ENCODE measurements at regions not wholly inside any gene's neighbourhood (a gene's known extent, or its start where the extent isn't known, plus 50 kb on each side); places are given as distances from the start of the nearest gene placed in this dataset.

DNA sequence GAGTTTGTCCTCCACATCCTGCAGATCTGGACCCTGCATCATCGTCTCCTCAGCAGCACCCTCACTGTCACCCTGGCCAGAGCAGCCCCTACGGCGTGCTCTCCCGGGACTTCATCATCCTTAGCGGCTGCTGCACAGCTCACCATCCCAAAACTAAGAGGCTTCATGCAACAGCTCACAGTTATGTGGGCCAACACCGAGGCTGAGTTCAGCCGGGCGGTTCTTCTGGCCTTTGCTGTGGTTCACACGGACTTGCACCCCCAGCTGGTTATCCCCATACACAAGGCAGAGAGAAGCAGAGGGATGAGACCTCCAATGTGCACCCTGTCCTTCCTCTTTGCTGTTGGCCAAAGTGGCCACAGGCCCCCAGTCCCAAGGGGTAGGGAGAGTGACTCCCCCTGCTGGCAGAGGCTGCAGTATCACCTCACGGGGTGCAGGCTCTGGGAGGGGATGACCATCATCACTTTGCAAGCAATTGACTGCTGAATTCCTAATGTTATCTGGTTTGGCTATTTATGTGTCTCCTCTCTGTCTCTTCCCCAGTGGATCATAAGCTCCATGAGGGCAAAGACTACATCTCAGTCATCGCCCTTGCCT lies 276.8 kb downstream of the BRD1 start:
- no peak for DNase-seq (ENCODE audit: low read depth in 2 of 2, low spot score in 1 of 2)

DNA sequence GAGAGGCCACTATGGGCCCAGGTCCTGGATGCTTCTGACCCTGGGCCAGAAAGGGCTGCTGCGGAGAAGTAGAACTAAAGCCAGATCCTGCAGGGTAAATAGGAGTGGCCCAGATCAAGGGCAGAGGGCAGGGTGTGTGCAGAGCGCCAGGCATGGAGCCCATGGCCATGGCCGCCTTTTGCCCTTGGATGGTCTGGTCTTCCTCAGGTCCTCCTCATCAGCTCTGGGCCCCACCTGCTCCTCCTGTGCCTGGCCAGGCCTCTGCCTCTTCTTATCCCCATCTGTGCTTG lies 277.6 kb downstream of the BRD1 start:
- DNase-seq (ENCODE audit: low read depth in 2 of 2, low spot score in 1 of 2) = no peak

DNA sequence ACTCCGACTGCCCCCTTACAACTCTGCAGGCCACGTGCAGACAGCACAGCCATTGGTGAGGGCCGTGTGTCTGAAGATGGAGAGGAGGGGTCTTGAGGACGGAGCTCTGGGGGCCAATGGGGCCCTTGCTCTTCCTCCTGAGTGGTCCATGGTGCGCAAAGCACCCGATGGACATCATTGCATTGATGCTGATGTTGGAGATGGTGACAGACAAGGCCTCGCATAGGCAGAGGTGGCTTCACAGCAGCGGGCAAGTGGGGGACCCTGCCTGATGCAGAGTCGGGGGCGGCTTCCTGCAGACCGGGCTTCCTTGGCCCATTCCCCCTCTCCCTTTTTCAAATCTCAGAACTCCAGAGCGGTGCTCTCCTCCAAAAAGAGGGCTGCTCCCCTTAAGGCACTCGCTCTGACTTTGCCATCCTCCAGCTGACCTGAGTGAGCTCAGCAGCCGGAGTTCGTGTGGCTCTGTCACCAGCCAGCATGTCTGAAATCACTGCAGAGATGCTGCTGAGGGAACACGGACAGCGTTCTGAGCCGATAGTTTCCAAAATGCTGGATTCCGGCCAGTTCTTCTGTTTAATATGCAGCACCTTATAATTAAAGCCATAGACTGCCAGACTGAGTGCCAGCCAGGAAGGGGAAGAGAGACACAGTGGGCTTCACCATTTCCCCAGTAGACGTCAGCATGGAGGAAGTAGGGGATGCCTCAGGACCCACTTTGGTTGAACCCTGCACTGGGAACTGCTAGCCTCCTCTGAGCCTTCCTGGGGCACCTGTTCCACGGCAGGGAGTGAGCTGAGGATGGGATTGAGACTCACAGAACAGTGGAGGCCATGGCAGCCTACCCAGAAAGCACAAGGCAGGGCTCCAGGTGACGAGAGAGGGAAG lies 278.2 kb downstream of the BRD1 start:
- no peak for DNase-seq (ENCODE audit: low read depth in 2 of 2, low spot score in 1 of 2)

DNA sequence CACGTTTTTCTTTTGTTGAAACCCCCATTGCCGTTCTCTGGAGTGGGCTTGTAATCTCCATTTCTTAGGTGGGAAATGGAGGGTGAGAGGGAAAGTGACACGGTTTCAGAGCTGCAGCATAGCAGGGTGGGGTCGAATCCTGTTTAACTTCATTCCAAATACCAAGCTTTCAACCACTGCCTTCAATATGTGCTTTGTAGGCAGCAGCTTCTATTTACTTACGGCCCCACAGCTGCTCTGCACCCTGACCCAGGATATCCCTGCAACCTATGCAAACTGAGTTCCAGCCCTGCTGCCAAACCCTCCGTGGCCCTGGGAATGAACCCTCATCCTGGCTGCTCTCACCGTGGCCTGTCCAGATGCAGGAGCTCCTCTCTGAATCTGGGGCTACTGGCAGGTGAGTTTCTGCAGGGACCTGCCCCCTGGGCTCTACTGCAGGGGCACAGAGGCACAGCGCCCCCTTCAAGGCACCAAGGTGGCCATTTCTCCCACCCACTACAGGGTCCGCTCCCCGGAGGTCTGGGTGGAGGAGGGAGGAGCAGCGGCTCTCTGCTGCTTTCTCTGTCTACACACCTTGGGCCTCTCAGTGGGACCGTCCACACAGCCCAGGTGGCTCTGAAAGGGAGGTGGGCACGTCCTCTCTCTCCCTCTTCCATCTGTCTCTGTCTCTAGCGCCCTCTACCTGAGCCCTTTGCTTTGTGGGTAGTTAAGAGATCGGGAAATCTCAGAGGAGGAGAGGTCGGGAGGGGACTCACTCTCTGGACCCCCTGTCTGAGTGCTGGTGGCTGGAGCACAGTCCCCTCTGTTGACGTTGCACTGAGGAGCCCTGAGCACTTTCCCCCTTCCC lies 279.1 kb downstream of the BRD1 start:
- no peak for DNase-seq (ENCODE audit: low read depth in 2 of 2, low spot score in 1 of 2)

DNA sequence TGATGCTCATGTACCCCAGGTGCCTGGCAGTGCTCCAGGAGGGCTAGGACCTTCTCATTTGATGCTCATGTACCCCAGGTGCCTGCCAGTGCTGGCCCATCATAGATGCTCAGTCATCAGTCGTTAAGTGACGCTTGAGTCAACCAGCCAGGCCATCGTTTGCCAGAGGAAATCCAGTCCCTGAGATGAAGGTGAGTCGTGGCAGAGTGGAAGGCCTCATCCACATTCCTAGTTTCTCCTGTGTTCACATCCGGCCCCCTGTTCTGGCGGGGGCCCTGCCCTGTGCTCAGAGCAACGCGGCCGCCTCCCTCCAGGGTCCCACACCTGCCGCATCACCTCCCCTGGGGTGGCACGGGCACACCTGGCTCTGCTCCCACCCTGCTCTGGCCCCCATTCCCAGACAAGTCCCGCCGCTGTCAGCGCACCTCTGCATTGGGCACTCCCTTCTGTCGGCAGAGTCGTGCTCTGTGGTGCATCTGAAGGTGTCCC lies 279.9 kb downstream of the BRD1 start:
- DNase-seq (ENCODE audit: low read depth in 2 of 2, low spot score in 1 of 2) = no peak

DNA sequence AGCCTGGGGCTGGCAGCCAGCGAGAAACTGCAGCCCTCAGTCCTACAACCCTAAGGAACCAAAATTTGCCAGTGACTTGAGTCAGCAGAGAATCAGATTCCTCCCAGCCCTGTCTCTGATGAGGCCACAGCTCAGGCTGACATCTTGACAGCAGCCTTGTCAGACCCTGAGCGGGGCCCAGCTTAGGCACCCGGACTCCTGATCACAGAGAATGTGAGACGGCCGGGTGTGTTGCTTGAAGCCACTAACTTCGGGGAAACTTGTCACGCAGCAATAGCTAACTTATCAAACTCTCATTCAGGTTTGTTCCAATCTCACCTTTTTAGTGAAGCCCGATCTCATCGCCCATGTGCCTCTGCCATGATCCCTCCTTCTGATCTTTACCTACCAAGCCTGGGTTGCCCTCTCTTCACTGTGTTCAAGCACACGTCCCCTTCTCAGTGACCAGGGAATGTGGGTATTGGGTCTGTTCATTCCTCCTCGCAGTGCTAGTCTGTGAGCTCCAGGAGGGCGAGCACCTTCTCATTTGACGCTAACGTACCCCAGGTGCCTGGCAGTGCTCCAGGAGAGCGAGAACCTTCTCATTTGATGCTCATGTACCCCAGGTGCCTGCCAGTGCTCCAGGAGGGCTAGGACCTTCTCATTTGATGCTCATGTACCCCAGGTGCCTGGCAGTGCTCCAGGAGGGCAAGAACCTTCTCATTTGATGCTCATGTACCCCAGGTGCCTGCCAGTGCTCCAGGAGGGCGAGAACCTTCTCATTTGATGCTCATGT lies 280.7 kb downstream of the BRD1 start:
- no peak for DNase-seq (ENCODE audit: low read depth in 2 of 2, low spot score in 1 of 2)

DNA sequence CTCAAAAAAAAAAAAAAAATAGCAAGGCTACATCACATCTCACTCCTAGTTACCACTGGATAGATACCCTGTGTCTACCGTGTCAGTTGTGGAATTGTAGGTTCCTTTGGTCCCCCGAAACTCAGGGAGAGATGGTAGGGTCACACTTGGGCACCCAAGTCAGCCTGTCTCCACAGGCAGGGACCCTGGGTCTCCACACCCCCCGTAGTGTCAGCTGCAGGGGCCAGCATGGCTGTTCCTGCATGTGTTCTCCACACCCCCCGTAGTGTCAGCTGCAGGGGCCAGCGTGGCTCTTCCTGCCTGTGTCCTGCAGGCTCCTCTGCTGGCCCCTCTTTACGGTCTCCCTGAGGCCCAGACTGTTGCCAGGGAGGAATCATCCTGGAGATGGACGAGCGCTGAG lies 282.1 kb downstream of the BRD1 start:
- no peak for DNase-seq (ENCODE audit: low read depth in 2 of 2, low spot score in 1 of 2)

DNA sequence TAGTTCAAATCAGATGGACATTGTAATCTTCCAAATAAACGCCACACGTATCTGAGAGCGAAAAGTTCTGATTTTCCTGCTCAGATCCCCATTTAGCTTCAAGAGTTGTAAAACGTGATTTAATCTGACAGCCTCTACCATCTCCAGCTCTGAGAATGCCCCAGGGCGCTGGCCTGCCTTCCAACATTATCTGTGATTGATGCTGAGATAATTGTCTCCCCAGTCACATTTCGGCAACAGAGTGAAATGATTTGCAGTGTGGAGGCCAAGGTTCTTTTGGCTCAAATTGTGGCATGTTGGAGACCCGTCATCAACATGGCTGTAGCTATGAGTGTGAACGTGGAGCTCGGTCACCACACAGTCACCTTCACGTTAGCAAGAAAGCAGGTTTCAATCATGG lies 283.4 kb downstream of the BRD1 start:
- no peak for DNase-seq (ENCODE audit: low read depth in 2 of 2, low spot score in 1 of 2)

DNA sequence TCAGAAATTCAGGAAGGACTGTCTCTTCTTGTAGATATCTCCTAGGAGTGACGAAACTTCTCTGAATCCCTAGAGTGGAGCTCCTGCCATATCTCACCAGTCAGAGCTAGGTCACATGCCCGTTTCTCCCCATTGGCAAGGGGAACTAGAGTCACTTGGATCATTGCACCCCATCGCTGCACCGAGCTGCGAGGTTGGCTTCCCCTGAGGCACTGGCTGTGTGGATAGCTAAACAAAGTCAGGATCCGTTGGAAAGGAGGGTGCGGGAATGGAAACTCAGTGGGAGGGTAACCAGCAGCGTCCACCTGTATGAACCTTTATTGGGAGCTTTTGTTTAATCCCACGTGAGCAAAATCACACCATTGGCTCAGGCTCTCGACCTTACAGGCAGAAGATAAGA lies 283.8 kb downstream of the BRD1 start:
- DNase-seq (ENCODE audit: low read depth in 2 of 2, low spot score in 1 of 2) = no peak

DNA sequence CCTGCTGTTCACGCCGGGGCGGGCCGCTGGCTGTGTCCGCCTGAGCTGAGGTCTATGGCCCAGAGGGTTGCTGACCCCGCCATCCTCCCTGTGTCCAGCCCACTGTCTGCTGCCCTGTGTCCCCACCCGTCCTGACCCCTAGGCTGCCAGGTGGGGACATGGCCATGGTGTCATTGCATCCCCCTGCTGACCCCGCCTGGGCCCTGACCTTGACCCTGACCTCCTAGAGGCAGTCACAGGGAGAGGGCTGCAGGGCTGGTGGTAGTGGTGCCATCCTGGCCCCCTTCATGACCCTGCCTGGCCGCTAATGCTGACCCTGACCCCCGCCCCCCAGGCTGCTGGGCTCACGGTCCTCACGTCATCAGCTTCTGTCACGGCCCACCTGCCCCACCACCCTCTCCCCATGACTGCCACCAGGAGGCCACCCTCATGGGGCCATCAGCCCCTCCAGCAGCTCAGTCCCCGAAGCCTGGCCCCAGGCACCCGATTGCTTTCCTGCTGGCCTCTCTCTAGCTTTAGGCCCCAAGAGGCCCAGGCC lies 285.9 kb downstream of the BRD1 start:
- no peak for DNase-seq (ENCODE audit: low read depth in 2 of 2, low spot score in 1 of 2)

DNA sequence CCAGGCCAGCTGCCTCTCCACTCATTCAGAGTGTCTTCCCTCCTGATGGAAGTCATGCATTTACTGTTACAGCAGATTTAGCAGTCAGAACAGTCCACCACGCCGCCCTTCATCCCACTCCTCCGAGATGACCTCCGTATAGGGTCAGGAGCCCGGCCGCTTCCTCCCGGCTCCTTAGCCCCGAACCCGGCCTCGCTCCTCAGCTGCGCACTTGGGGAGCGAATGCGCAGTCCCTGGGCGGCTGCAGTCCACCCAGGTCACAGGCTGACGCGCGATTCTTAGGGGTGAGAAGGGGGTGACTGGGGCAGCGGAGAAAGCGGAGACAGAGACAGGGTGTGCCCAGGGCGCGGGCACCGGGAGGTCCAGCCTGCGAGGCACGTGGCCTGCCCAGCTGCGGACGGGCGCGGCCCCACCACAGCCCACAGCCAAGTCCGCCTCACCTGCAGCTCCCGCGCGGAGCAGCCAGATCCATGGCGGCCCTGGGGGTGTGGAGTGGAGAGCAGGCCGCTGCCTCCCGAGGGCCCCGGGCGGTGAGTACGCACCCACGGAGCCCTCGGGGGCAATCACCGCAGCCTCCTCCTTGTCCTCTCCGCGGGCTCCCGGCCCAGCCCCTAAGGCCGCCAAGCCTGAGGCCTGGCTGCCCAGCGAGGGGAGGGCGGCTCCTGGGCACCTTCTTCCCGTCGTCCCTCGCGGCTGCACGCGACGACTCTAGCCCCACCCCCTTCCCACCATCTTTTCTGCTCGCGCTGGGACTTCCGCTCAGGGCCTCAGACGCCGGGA lies 286.6 kb downstream of the BRD1 start:
- no peak for DNase-seq (ENCODE audit: low read depth in 2 of 2, low spot score in 1 of 2)

DNA sequence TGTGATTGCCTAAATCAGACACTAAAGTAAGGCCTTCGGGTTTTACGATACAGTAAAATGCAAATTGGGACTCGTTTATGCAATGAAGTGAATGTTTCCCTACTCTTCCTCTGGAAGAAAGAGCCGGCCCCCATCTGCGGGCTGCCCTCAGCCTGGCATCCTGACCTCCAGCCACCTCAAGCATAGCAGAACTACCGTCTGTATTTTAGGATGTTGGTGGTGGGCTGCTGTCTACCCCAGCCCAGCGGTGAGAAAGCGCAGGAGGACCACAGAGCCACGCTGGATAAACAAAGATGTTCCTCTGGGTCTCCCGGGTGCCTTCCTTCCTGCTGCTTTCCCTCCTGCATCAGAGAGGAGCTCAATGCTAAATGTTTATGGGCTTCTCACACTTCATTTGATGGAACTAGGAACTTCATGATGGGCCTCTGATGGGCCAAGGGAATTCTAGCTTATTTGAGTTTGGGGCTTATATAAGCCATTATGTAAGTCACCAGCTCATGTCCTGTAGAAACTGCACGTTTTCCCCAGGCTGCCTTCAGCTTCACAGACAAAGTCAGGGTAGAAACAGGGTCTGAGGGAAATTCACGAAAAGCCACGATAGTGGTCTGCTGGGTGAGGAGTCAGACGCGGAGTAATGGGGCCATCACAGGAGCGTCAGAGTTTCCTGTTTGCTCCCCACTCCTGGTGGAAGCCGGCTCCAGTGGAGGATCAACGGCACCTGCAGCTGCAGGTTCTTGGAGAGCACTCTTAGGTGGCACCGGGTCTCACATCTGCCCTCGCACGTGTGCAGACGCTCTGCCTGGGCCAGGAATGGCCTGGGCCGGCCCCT lies 287.4 kb downstream of the BRD1 start:
- no peak for DNase-seq (ENCODE audit: low read depth in 2 of 2, low spot score in 1 of 2)

DNA sequence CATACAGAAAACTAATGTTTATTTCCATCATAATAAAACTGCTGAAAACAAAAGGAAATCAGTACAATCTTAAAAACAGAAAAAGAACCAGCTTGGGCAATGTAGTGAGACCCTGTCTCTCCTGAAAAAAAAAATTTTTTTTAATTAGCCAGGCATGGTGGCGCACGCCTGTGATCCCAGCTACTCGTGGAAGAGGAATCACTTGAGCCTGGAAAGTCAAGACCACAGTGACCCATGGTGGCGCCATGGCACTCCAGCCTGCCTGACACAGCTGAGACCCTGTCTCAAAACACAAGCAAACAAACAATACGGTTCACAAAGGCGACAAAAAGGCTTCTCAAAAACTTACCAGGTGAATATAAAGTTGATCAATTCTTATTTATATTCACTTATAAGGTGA lies 289.7 kb downstream of the BRD1 start:
- no peak for DNase-seq (ENCODE audit: low read depth in 2 of 2, low spot score in 1 of 2)

DNA sequence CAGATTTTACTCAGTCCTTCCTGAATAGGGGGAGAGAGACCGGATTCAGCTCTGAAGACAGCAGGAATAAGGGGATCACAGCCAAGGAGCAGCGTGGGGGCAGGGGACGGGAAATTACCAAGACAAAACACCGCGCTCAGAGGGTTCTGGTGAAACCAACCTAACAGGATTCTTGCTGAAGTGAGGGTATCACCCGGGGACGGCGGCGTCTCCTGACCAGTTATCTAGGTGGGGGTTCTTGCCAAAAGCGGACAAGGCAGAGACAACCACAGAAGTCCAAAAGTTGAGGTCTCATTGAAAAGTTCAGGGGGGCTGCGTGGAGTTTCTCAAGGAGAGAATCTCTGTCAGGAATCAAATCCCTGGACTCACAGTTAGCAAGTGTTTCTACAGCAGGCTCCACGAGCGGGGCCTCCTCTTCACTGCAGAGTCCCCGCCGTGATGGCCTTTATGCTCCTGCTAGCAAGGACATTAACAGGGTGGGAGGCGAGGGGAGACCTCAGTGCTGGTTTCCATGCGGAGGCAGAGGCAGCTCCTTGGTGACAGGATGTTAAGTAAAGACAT lies 291.0 kb downstream of the BRD1 start:
- DNase-seq (ENCODE audit: low read depth in 2 of 2, low spot score in 1 of 2) = no peak

DNA sequence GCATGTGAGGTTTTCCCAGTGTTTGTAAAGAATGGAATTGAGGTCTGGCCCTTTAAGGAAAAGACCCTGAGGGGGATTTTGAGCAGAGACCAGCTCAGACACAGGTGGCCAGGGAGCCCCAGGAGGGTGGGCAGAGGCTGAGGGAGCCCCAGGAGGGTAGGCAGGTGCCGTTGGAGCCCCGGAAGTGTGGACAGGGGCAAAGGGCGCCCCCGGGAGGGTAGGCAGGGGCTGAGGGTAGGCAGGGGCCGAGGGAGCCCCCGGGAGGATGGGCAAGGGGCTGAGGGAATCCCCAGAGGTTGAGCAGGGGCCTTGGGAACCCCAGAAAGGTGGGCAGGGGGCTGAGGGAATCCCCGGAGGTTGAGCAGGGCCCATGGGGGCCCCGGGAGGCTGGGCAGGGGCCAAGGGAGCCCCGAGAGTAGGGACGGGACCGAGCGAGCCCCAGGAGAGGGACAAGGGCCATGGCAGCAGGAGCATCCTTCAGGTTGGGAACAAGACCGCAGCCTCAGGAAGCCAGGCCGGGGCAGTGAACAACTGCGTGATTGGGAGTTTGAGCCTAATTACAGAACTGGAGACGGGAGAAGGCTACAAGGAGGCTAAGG lies 292.0 kb downstream of the BRD1 start:
- DNase-seq (ENCODE audit: low read depth in 2 of 2, low spot score in 1 of 2) = no peak

DNA sequence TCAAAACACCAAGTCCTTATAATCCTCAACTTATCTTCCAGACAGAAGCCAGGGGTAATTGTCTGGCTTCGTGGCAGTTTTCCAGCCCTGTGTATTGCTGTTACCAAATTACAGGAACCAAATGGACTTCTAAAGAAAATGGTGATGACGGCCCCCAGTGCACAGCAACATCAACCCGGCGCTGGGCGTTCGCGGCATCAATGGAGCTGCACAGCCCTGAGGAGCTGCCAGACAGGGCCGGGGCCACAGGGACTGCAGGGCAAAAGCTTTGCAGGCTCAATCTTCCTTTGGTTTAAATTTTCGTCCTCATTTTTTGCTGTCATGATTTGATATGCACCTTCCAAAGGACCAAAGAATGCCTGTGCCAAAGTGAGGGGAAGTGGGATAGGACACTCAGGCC lies 292.5 kb downstream of the BRD1 start:
- no peak for DNase-seq (ENCODE audit: low read depth in 2 of 2, low spot score in 1 of 2)

DNA sequence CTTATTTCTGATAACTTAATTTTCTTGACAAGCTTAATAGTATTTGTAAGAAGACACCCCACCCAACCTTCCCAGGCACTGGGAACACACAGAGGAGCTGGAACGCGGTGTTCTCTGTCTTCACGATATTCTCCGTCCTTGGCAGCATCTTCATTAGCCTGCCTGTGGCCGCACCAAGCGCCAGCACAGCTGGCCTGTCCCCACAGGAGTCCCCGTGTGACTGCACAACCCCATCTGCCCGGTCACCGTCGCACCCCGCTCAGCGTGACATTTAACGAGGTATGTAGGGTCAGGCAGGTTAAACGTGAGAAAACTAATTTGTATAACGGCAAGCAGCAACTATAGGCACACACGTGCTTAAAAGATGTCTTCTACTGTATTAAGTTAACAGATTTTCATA lies 293.3 kb downstream of the BRD1 start:
- no peak for DNase-seq (ENCODE audit: low read depth in 2 of 2, low spot score in 1 of 2)

DNA sequence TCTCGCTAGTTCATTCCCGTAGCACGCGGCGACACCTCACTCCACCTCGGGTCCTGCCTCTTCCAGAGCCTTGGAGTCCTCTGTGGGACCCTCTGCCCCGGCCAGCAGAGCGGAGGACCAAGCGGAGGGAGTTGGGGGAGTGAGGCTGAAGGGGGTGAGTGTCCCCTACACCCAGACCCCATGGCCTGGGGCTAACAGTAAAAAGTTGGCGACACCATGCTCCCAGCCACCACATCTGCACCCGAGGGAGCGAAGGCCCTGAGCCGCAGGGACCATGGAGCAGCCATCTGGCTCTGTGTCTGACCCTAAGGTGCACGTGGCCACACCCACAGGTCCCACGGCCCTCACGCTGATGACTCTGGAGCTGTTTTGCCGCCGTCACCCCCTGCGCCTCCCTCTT lies 293.8 kb downstream of the BRD1 start:
- no peak for DNase-seq (ENCODE audit: low read depth in 2 of 2, low spot score in 1 of 2)

All from stimulated activated CD8-positive, alpha-beta memory T cell treated with anti-CD3 and anti-CD28 coated beads, Interleukin-4, amount 100 ng/mL, for 4 hours (primary cell).